Renal cortex interstitium (tissue), 11 donors: ENCODE measurements at regions not wholly inside any gene's neighbourhood (a gene's known extent, or its start where the extent isn't known, plus 50 kb on each side); places are given as distances from the start of the nearest gene placed in this dataset.
"Not testable (repeated sequence)": the region's sequence is repeated elsewhere in the genome, so short reads cannot be mapped to it uniquely, and the experiment has no call there.

Experiments
- DNase-seq, 11 donors: peaks; one replicate each; pipeline ENCODE4 v3.0.0-alpha.2; 2013; ENCODE audit warnings: low read depth in 9 of 11, low spot score in 4 of 11; ENCODE audit errors: extremely low read depth in 1 of 11

DNA sequence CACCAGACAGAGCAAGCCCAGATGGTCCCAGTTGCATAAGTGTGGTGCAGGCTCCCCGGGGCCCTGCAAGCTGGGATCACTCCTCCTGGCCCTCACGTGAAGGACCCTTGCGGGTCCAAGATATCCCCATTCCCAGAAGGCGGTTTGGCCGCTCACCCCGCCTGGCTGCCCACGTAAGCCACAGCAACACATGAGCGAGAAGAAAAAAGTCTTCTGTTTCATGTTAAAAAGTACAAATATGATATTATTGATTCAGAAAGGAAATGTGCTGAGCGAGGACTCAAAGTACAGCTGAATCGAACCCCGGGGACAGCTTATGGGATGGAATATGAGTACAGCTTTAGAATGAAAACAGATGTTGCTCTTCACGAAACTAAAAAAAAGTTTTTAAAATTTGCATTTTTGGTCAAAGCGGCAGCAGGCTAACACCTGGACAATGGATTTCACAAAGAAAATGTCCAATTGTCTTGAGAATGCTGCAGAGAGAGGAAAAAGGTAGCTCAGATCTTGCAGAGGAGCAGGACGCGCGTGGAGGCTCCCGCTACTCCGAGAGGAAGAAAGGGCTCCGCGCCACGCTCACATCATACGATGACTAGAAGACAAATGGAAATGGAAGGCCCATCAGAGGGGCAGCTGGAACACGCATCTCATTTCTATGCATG lies 427.6 kb downstream of the IRX1 start:
- DNase-seq: no peak

DNA sequence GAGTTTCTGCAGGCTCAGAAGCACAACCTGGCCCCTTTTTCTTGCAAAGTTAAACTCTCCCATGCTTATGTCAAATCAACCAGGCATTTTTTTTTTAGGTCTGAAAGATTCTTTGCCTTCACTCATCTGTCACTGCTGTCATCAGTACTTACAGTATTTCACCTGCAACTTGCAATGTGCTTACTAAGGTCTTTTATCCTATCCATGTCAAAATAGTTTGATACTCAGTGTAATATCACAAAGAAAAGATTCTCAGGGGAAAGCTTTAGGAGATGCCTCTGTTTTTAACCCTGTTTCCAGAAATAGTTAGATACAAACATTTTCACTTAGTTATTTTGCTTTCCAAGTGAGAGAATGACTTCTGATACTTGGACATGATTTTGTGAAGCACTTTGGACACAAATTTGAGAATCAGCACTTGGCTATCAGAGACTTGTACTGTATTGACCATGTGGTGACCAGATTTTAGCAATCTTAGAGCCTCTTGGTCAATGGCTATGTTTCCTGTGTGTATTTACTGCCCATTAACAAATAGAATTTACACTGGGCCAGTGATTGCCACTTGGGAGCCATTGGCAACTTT lies 428.2 kb downstream of the IRX1 start:
- no peak for DNase-seq

DNA sequence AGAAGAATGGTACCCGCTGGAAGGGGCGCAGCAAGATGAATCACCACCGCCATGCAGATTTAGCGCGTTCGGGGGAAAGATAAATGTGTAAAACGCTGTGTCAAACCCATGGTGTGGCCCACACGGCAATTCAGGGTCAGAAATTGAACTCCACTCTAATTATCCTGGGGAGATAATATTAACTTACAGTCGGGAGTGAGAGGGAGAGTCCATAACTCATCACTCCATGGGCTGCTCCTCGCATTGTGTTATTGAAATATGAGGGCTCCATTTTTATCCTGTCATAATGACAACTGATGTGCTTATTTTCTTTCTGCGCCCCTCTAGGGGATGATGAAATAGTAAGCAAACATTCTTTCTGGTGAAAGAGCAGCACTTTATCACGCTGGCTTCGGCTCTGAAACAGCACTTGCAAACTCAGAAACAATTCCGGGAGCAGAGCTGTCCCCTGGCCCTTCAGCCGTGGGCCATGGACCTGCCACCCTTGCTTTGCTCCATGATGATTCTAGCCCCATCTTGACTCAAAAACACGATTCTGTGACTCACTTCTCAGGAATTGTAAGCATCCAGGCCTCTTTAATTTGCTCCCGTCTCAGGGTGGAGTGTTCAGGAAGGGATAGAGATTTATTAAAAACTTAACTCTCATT lies 431.6 kb downstream of the IRX1 start:
- DNase-seq: peak in 3 of 11 donors; percentile 4 to 18 (median 6)

DNA sequence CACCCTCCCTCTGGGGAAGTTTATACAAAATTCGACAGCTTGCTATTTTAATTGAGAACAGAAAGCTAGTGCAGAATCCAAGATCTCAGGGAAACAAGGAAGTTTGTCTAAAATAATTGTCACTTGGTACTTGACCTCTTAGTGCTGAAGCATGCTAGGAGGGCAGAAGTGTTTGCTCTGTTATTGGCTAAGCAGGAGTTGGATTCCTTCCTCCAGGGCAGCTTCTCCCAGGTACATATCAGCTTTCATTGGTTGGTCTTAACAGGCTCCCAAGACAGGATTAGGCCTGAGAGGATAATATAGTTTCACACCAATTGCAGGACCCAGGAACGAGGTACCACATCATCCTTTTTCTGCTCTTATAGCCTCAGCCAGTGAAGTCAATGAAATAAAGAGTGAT lies 432.8 kb downstream of the IRX1 start:
- DNase-seq: no peak

DNA sequence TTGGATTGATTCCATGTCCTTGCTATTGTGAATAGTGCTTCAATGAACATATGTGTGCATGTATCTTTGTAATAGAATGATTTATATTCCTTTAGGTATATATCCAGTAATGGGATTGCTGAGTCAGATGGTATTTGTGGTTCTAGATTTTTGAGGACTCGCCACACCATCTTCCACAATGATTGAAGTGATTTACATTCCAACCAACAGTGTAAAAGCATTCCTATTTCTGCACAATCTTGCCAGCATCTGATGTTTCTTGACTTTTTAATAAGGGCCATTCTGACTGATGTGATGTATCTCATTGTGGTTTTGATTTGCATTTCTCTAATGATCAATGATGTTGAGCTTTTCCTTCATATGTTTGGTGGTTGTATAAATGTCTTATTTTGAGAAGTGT lies 437.9 kb downstream of the IRX1 start:
- not testable (repeated sequence) for DNase-seq

DNA sequence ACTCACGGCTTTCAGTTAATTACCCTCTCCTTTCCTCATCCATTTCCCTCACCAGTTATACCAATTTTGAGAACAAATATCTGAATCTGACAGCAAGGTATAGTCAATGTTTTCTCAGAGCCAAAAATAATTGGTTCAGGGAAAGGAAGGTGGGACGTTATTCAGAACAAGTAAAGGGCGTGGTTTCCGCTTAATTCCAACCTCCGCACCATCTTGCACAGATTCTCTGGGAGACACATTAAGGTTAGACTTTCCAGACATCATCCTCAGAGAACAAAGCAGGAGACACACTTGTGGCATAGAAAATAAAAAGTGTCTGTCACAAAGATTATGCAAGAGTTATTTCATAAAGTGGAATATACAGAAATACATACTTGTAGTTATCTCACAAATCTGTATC lies 441.2 kb downstream of the IRX1 start:
- no peak for DNase-seq

DNA sequence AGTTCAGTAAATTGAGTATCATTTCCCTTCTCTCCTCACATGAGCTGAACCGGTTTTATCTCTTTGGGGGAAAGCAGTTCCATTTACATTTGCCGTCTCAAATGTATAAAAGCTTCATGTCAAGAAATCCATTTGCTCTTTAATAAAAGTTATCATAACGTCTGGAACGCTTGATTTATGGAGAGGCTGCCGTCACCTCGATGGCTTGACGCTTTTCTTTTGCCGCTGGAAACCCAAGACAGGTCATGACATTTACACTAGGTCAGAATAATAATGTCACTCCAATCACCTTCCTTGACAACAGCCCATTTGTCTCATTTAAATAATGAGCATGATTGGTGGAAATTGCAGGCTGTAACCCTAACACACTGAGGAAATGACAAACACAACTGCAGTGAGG lies 443.4 kb downstream of the IRX1 start:
- DNase-seq: no peak

DNA sequence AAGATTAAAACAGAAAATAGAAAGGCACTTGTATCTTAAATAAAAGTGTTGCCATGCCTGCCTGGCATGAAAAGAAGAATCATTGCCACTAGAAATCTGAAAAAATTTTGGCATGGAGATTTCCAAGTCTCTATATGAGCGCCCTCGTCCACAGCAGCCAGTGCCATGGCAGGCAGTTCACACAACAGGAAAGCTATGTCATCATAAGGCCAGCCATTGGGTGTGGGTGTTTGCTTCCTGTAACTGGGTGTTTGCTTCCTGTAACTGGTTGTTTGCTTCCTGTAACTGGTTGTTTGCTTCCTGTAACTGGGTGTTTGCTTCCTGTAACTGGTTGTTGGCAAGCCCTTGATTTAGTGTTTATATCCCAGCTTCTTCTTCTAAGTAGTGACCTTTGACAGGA lies 446.7 kb downstream of the IRX1 start:
- no peak for DNase-seq

DNA sequence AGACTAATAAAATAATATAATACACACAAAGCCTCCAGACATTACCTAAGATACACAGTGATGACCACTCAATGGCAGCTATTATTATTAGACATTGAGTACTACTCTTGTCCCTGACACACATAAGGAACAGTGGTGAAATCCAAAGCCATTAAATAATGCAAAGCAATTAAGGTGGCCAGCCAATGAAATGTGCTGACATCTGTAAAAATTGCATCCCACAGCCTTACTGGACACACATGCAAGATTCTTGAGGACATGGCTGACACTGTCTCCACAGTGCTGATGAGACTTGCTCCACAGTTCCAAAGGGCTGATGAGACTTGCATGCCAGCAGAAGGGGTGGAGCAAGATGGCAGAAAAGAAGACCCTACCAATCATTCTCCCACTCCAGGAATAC lies 447.5 kb downstream of the IRX1 start:
- no peak for DNase-seq

DNA sequence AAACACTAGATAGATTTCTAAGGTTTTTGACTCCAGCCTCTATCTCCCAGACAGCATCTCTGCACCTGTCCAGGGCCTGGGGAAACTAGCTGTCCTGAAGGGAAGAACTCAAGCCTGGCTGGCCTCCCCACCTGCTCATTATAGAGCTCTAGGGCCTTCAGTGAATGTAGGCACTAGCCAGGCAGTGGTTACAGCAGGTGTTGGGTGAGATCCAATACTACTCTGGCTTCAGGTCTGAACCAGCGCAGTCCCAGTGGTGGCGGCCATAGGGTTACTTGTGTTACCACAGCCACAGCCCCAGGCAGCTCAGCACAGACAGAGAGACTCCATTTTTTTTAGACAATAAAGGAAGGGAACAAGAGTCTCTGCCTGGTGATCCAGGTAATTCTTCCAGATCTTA lies 449.2 kb downstream of the IRX1 start:
- no peak for DNase-seq

DNA sequence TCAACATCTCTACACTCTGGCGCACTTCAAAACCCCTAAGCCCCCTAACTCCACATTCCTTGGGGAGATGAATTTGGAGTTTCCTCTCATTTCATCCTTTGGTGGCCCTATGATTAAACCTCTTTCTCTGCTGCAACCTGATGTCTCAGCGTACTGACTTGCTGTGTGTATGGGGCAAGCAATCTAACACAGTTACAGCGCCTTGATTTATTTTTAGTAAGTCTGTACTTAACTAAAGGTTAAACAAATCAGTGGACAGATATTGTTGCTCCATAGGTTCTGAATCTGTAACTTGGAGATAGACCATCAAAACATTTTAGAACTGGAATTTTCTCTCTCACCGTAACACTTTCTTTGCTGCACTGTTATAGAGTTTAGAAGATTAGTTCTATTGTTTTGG lies 452.8 kb downstream of the IRX1 start:
- DNase-seq: no peak

DNA sequence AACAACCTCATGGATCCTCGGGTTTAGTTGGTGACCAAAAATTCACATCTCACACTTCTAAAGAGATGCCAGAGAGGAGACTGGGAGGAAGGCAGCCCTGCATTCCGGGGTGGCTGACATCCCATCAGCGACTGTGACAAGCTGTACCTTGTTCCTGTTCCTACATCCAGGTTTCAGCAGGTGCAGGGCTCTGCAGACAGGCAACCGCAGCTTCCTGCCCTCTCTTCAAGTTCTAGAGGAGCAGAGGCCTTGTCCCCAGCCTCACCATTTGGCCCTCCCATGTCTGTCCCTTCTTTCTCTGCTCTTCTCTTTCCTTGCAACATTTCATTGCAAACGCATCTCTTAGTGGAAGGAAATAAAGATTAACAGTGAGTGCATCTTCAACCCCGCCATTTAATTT lies 454.6 kb downstream of the IRX1 start:
- DNase-seq: no peak

DNA sequence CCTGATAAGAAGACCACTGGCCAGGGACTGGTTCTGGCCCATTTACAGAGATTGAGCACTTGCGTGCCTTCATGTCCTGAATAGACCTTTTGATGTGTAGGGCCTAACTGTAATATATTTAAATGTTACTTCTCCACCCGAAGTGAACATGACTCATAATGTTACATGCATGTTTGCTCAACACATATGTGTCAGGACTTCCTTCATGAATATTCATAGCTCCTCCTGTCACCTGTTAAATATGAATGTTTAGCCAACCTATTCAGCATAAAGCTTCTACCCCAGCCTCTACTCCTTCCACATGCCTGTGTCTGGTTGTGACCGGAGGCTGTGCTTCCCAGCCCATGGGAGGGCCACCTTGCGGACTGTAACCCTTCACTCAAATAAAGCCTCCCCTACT lies 457.5 kb downstream of the IRX1 start:
- DNase-seq: no peak

DNA sequence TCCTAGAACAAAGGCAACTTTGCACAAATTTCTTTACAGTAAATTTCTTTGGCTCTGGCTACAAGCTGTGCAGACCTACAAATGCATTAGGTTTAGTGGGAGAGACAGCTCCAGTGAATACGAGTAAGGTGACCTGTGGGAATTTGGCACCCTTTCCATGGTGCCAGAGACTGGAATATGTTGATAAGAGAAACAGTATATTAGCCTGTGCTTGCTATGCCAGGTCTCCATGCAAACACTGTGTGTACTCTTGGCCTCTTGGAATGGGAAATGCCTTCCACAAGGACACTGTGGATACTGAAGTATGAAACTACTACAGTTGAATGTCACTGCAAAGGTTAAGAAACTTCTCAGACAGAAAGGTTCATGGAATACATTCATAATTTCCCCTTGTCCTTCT lies 458.5 kb downstream of the IRX1 start:
- no peak for DNase-seq

DNA sequence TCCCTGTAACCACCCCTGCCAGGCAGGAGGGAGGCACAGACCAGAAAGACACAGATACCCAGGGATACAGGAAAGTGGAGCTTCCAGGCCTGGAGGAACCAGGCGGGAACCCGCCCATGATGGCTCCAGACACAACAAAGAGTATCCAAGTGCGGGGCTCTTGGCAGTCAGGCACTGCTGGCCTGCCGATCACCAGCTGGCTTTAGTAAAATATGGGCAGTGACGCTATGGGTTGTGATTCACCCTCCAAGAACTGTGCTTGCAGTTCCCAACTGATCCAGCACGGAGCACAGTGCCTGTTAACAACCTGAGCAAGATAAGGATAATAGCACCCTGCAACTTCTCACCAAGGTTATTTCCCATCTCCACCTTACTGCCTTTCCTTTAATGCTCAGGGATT lies 463.3 kb downstream of the IRX1 start:
- DNase-seq: no peak

DNA sequence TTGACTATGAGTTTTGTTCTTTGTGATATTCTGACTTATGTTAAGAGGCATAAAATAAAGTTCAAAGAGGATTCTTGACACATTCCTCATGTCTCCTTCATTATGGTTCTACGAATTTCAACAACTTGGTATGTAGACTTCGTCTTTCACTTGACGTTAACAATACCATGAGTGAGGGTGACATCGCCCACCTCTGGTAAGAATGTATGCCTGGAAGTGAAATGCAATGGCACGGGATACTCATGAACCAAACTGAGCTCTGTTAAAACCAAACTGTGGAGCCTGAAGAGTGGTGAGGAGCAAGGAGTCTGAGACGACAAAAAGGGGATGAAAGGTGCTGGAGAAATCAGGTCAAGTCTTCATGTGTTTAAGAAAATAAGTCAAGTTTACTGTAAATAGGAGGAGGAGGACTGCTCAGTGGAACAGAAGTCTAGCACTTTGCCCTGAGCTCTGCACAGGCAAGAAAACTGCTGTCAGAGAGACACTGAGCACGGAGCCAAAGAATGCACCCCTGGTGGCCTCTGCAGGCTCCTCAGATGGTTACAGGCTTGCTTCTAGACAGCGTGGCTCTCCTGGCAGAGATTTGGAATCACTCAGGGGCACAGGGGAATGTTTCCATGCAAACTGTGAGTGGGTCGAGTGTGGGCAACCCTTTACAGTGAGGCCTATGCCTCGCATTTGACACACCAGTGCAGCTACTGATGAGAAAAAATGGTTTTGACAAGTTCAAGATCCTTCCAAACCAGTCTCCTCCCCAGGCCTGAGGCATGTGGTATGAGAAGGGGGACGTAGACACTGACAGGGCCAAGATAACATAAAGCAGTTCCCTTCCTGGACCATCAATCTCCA lies 470.1 kb downstream of the IRX1 start:
- DNase-seq: no peak

DNA sequence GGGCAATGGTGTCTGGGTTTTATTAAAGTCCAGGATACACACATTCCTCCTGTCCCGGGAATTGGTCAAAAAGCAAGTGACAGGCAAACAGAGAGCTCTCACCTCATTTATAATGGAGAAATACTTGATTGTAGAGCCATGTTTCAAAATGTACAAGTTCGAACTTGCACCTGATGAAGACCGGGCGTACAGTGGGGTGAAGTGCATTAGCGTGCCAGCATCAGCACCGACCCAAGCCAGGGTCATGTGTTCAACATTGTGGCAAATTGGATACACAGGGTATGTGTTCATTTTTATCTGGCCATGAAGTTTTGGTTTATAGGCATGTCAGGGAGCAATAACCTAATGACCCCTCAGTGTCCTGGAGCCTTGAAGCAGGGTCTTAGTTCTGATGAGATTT lies 472.5 kb downstream of the IRX1 start:
- DNase-seq: no peak

DNA sequence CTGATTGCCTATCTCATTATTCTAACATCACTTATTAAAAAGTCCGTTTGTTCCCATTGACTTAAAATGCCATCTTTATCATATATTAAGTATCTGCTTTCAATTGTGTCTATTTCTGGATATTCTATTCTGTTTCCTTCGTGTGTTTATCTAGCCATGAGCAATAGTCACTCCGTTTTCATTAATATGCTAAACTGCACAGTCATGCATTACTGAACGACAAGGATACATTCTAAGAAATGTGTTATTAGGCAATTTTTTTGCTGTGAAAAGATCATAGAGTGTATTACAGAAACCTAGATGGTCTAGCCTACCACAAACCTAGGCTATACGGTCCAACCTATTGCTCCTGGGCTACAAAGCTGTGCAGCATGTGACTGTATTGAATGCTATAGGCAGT lies 482.9 kb downstream of the IRX1 start:
- DNase-seq: no peak

DNA sequence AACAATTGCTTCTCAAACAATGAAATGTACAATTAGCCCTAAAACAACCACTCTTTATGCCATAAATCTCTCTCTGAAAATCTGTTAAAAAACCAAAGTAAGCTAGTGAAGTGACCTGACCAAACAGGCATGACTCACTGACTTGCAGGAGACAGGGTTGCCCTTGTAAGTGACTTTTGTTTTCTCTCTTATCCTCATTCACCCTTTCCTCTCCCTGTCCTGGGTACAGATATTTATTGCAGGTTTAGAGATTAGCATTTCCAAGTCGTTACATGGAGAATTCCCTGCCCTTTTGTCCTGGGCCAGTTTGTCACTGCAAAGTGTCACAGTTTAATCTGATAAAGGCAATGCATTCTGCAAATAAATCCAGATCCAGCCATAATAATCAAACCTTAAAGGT lies 484.2 kb downstream of the IRX1 start:
- no peak for DNase-seq

DNA sequence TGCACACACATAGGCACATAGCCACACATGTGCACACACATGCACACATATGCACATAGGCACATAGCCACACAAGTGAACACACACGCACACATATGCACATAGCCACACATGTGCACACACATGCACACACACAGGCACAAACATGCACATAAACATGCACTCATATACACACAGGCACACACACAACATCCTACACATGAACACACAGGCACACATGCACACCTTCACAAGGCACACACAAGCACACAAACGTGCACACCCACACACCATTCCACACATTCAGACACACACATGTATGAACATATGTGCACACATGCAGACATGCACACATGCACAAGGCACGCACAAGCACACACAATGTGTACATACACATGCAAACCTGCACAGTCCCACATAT lies 484.7 kb downstream of the IRX1 start:
- DNase-seq: no peak
